VCaP (cell line): ENCODE measurements at regions not wholly inside any gene's neighbourhood (a gene's known extent, or its start where the extent isn't known, plus 50 kb on each side); places are given as distances from the start of the nearest gene placed in this dataset.
"Not testable (repeated sequence)": the region's sequence is repeated elsewhere in the genome, so short reads cannot be mapped to it uniquely, and the experiment has no call there.

Source experiments
- H3K27ac ChIP-seq: fragments of 450-650 bp; 2 replicates; pipeline ENCODE4 v1.5.1; 2017
- CTCF ChIP-seq: fragments of 450-650 bp; conservative IDR thresholded peaks from 2 replicates; pipeline ENCODE4 v1.5.1; 2017; ENCODE audit warnings: mild to moderate bottlenecking, moderate library complexity

- H3K27ac ChIP-seq, result peak overlapping the region; percentile 69
- no peak for TF ChIP-seq CTCF
Observed at GRCh38 chr10:33602278-33602677, 267.8 kb upstream of the NRP1 start.

GRCh38 chr10:33600381-33600780, 265.9 kb upstream of the NRP1 start:
- no peak overlapping the region for H3K27ac ChIP-seq
- TF ChIP-seq CTCF, result no peak

- H3K27ac ChIP-seq, result no peak overlapping the region
- no peak for TF ChIP-seq CTCF
Observed at GRCh38 chr10:33596422-33596821, 262.0 kb upstream of the NRP1 start.

GRCh38 chr10:33594475-33594874, 260.0 kb upstream of the NRP1 start:
- no peak for TF ChIP-seq CTCF
- H3K27ac ChIP-seq, result peak overlapping the region; percentile 74; the same call in 1 of the 2 replicates

GRCh38 chr10:33588974-33589600, 254.6 kb upstream of the NRP1 start:
- no peak for TF ChIP-seq CTCF

GRCh38 chr10:33584596-33584995, 250.1 kb upstream of the NRP1 start:
- not testable (repeated sequence) for H3K27ac ChIP-seq

More at GRCh38 chr10:33588974-33589600, 254.6 kb upstream of the NRP1 start:
- no peak overlapping the region for H3K27ac ChIP-seq

GRCh38 chr10:33579996-33580395, 245.5 kb upstream of the NRP1 start:
- no peak for TF ChIP-seq CTCF
- H3K27ac ChIP-seq, result no peak overlapping the region

GRCh38 chr10:33573606-33574005, 239.1 kb upstream of the NRP1 start:
- TF ChIP-seq CTCF, result no peak
- no peak overlapping the region for H3K27ac ChIP-seq
